ENCODE measurements at regions not wholly inside any gene's neighbourhood (a gene's known extent, or its start where the extent isn't known, plus 50 kb on each side); places are given as distances from the start of the nearest gene placed in this dataset.

DNA sequence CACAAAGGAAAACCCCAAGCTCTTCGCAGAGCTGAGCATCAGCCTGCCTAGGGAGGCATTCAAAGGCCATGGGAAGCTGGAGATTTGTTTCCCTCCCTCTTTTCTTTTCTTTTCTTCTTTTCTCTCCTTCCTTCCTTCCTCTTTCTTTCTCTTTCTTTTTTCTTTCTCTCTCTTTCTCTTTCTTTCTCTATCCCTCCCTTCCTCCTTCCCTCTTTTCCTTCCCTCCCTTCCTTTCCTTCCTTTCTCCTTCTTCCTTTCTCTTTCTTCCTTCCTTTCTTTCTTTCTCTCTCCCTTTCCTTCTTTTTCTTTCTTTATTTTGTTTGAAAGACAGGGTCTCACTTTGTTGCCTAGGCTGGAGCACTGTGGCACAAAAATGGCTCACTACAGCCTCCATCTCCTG, 168.4 kb upstream of the ARL4C start:
- no peak for DNase-seq (ENCODE audit: low spot score in 2 of 2)
- 83 to 97% methylated on average over 1 of the region's 1 CpG for WGBS, 2 donors
- Histone ChIP-seq H3K27ac (no peak overlapping the region), H3K4me3 (no peak overlapping the region), H3K4me1 (no peaks in the 10 kb centered on the region), H3K36me3 (no peaks in the 10 kb centered on the region), H3K9me3 (peaks cover 0 to 18% (median 0%) of the 10 kb centered on the region in 4 donors), H3K27me3 (no peaks in the 10 kb centered on the region)
- TF ChIP-seq POLR2A (IDR thresholded peaks at IDR 0.05) (no peak), EP300 (IDR thresholded peaks at IDR 0.05) (no peak)
- TF ChIP-seq, protein P1, sequence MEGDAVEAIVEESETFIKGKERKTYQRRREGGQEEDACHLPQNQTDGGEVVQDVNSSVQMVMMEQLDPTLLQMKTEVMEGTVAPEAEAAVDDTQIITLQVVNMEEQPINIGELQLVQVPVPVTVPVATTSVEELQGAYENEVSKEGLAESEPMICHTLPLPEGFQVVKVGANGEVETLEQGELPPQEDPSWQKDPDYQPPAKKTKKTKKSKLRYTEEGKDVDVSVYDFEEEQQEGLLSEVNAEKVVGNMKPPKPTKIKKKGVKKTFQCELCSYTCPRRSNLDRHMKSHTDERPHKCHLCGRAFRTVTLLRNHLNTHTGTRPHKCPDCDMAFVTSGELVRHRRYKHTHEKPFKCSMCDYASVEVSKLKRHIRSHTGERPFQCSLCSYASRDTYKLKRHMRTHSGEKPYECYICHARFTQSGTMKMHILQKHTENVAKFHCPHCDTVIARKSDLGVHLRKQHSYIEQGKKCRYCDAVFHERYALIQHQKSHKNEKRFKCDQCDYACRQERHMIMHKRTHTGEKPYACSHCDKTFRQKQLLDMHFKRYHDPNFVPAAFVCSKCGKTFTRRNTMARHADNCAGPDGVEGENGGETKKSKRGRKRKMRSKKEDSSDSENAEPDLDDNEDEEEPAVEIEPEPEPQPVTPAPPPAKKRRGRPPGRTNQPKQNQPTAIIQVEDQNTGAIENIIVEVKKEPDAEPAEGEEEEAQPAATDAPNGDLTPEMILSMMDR (IDR thresholded peaks at IDR 0.05), result no peak

DNA sequence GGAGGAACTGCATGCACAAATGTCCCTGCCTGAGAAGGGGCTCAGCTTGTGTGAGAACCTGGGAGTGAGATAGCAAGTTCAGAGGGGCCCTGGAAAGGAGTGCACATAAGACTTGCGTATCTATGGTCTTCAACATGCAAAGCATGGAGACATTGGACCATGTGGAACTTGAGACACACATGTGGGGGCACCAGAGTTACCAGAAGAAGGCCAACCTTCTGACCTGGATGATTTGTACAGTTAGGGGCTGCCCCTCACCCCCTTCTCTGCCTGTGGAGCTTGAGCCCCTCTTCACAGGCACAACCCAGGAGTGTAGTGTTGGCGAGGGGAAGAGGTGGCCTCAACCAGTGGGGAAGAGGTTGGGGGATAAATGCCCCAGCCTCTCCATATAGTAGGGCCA, 165.0 kb upstream of the ARL4C start:
- H3K27ac ChIP-seq, result no peak overlapping the region
- H3K4me3 ChIP-seq, result no peak overlapping the region
- TF ChIP-seq, protein P1 (IDR thresholded peaks at IDR 0.05), result no peak
- TF ChIP-seq EP300 (IDR thresholded peaks at IDR 0.05) (no peak), POLR2A (IDR thresholded peaks at IDR 0.05) (no peak)
- WGBS, 2 donors, result 49 to 50% methylated on average over 2 of the region's 2 CpGs
- no peaks in the 10 kb centered on the region for H3K36me3 ChIP-seq
- H3K4me1 ChIP-seq, result no peaks in the 10 kb centered on the region
- DNase-seq (ENCODE audit: low spot score in 2 of 2), result no peak
- H3K9me3 ChIP-seq, result peaks cover 0 to 18% (median 0%) of the 10 kb centered on the region in 4 donors
- no peaks in the 10 kb centered on the region for H3K27me3 ChIP-seq

DNA sequence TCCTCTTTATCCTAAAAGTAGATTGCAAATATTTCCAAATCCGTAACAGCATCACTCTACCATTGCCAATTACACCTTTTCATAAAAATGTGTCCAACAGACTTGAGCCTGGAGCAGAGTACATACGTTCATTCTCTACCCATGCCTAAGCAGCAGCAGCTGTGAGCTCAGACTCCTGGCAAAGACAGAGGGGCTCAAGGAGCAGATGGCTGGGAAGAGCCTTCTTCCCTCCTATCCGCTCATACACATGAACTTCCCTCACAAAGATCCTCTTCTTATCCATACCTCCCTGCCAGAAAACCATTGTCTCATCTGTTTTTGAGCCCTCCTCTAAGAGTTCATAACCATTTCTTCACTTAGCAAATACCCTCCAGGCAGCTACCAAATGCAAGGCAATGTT, 164.3 kb upstream of the ARL4C start:
- Histone ChIP-seq H3K9me3 (peaks cover 0 to 18% (median 0%) of the 10 kb centered on the region in 4 donors), H3K4me1 (no peaks in the 10 kb centered on the region), H3K27me3 (no peaks in the 10 kb centered on the region), H3K4me3 (no peak overlapping the region), H3K27ac (no peak overlapping the region), H3K36me3 (no peaks in the 10 kb centered on the region)
- 47 to 60% methylated on average over 3 of the region's 3 CpGs for WGBS, 2 donors
- TF ChIP-seq EP300 (IDR thresholded peaks at IDR 0.05), result no peak
- TF ChIP-seq, protein P1 (IDR thresholded peaks at IDR 0.05), result no peak
- TF ChIP-seq POLR2A (IDR thresholded peaks at IDR 0.05), result no peak
- DNase-seq (ENCODE audit: low spot score in 2 of 2), result no peak

DNA sequence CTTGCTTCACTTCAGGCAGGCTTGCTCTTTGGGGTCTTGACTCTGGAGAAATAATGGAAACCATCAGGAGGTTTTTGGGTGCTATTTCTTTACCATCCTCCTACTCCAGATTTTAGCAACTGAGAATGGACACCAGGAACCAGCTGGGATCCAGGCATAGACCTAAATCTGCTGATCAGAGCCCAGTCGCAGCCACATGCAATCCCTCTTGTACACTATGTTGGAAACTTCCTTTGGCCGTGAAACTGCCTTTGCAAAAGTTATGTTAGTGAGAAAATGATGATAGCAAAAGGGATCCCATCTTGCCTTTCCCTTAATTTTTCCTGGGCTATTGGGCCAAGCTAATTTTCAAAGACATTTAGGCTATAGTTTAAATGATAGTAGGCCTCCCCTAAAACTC, 158.8 kb upstream of the ARL4C start:
- no peak overlapping the region for H3K4me3 ChIP-seq
- WGBS, 2 donors, result 89 to 95% methylated on average over 2 of the region's 2 CpGs
- H3K36me3 ChIP-seq, result no peaks in the 10 kb centered on the region
- no peak for TF ChIP-seq POLR2A (IDR thresholded peaks at IDR 0.05)
- TF ChIP-seq EP300 (IDR thresholded peaks at IDR 0.05), result no peak
- TF ChIP-seq, protein P1 (IDR thresholded peaks at IDR 0.05), result no peak
- H3K4me1 ChIP-seq, result no peaks in the 10 kb centered on the region
- H3K27ac ChIP-seq, result no peak overlapping the region
- no peaks in the 10 kb centered on the region for H3K9me3 ChIP-seq
- no peaks in the 10 kb centered on the region for H3K27me3 ChIP-seq
- DNase-seq (ENCODE audit: low spot score in 2 of 2), result no peak

DNA sequence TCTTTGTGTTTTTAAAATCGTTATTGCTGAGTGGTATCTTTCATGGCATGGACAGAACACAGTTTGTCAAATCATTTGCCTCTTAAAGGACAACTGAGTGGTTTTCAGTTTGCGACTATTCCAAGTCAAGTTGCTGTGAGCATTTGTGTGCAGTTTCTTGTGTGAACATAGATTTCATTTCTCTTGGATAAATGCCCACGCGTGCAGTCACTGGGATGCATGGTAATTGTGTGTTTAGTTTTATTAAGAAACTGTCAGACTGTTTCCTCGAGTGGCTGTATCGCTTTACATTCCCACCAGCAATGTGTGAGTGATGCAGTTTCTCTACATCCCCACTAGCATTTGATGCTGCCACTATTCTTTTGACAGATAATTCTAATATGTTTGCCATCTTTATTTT, 154.0 kb upstream of the ARL4C start:
- Histone ChIP-seq H3K4me3 (no peak overlapping the region), H3K27me3 (no peaks in the 10 kb centered on the region), H3K9me3 (no peaks in the 10 kb centered on the region), H3K36me3 (no peaks in the 10 kb centered on the region), H3K4me1 (no peaks in the 10 kb centered on the region), H3K27ac (no peak overlapping the region)
- DNase-seq (ENCODE audit: low spot score in 2 of 2), result no peak
- TF ChIP-seq POLR2A (IDR thresholded peaks at IDR 0.05) (no peak), EP300 (IDR thresholded peaks at IDR 0.05) (no peak)
- TF ChIP-seq, protein P1 (IDR thresholded peaks at IDR 0.05), result no peak
- WGBS, 2 donors, result 67 to 69% methylated on average over 6 of the region's 6 CpGs

Data from tibial nerve (tissue), 4 donors.